Skeletal muscle tissue (tissue), 3 donors: ENCODE measurements at regions not wholly inside any gene's neighbourhood (a gene's known extent, or its start where the extent isn't known, plus 50 kb on each side); places are given as distances from the start of the nearest gene placed in this dataset.

Experiments
- H3K27ac ChIP-seq: one replicate; pipeline ENCODE4 v1.7.0; 2013; ENCODE audit warnings: mild to moderate bottlenecking, low read depth, low read length, inconsistent platforms
- H3K27me3 ChIP-seq, 3 donors: one replicate each; pipeline ENCODE4 v1.7.0; 2013; ENCODE audit warnings: low read length in 3 of 3; ENCODE audit not compliant: control insufficient read depth in 3 of 3, insufficient read depth in 3 of 3
- H3K36me3 ChIP-seq, 3 donors: one replicate each; pipeline ENCODE4 v1.7.0; 2013; ENCODE audit warnings: low read length in 3 of 3; ENCODE audit not compliant: control insufficient read depth in 3 of 3, insufficient read depth in 3 of 3
- H3K4me1 ChIP-seq, 3 donors: one replicate each; pipeline ENCODE4 v1.7.0; 2013; ENCODE audit warnings: low read length in 3 of 3, mild to moderate bottlenecking in 3 of 3; ENCODE audit not compliant: control insufficient read depth in 3 of 3, insufficient read depth in 3 of 3
- H3K4me3 ChIP-seq, 3 donors: one replicate each; pipeline ENCODE4 v1.7.0; 2013; ENCODE audit warnings: low read length in 3 of 3
- H3K9ac ChIP-seq, 3 donors: one replicate each; pipeline ENCODE4 v1.7.0; 2013; ENCODE audit warnings: low read length in 3 of 3, mild to moderate bottlenecking in 3 of 3, moderate library complexity in 2 of 3, low read depth in 1 of 3
- H3K9me3 ChIP-seq, 3 donors: one replicate each; pipeline ENCODE4 v1.7.0; 2013; ENCODE audit warnings: low read length in 3 of 3; ENCODE audit not compliant: control insufficient read depth in 3 of 3
- donor health status: Osteomylitis.

DNA sequence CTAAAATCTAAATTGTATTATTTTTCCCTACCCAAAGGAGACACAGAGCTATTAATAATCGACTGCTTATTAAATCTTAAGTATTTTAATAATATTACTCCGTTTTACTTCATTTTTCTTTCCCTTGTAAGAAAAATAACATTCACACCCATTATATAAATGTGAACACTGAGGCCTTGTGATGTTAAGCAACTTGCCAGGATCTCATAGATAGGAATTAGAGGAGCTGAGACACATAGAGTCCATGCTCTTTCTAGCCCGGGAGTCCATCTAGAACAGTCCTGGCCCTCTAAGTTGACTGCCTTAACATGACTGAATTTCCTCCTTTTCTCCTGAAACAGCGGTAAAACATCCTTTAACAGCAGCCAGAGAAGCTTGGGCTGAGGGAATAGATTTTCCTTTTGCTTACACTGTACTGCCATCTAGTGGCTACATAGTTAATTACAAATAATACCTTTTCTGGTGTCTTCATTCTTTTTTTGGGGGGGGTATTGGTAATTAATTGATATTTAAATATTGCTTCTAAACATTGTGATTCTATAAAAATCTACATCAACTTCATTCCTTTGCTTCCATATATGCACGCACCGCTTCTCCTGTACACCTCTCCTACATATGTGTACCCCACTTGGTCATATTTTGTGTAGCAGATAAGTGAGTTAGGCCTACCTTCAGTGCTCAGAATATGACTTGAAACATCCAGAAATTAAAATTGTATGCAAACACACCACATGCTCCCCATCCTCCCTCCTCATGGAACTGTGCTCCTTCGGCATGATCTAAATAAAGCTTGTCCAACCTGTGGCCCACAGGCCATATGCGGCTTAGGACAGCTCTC, 125.8 kb upstream of the HNMT start:
- Histone ChIP-seq H3K9me3 (no peaks in the 10 kb centered on the region), H3K27ac (no peak overlapping the region), H3K9ac (no peak overlapping the region), H3K36me3 (no peaks in the 10 kb centered on the region), H3K27me3 (no peaks in the 10 kb centered on the region), H3K4me3 (no peak overlapping the region), H3K4me1 (no peaks in the 10 kb centered on the region)

GRCh38 chr2:137842430-137842829, 121.8 kb upstream of the HNMT start:
- no peaks in the 10 kb centered on the region for H3K36me3 ChIP-seq

DNA sequence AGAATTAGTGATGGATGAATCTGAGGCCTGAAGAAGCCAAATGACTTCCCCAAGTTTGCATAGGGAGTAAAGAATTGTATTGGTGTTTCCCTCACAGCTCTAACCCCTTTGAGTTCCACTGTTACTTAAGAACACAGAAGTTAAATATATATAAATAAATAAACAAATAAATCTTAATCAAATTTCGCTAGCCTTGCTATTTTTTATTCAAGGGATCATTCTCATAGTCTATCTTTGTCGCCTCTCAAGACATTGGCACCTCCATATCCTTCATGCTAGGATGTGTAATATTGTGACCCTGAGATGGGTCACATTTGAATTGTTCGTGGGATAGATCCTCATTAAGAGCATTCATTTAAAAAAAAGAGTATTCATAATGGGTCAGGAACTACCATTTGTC, 121.3 kb upstream of the HNMT start:
- Histone ChIP-seq H3K27ac (no peak overlapping the region), H3K36me3 (no peaks in the 10 kb centered on the region), H3K4me1 (no peaks in the 10 kb centered on the region), H3K9ac (no peak overlapping the region), H3K9me3 (no peaks in the 10 kb centered on the region), H3K27me3 (no peaks in the 10 kb centered on the region), H3K4me3 (no peak overlapping the region)

More at GRCh38 chr2:137842430-137842829, 121.8 kb upstream of the HNMT start:
- Histone ChIP-seq H3K9me3 (no peaks in the 10 kb centered on the region), H3K4me1 (no peaks in the 10 kb centered on the region), H3K9ac (no peak overlapping the region), H3K27me3 (no peaks in the 10 kb centered on the region), H3K27ac (no peak overlapping the region), H3K4me3 (no peak overlapping the region)

- no peak overlapping the region for H3K4me3 ChIP-seq
- H3K9ac ChIP-seq: no peak overlapping the region
- H3K9me3 ChIP-seq: no peaks in the 10 kb centered on the region
- no peak overlapping the region for H3K27ac ChIP-seq
- H3K27me3 ChIP-seq: no peaks in the 10 kb centered on the region
- no peaks in the 10 kb centered on the region for H3K36me3 ChIP-seq
- no peaks in the 10 kb centered on the region for H3K4me1 ChIP-seq
These were observed 118.9 kb upstream of the HNMT start for GRCh38 chr2:137845422-137845821.

- Histone ChIP-seq H3K36me3 (no peaks in the 10 kb centered on the region), H3K27me3 (no peaks in the 10 kb centered on the region)
These were observed 117.3 kb upstream of the HNMT start for GRCh38 chr2:137846993-137847392.

DNA sequence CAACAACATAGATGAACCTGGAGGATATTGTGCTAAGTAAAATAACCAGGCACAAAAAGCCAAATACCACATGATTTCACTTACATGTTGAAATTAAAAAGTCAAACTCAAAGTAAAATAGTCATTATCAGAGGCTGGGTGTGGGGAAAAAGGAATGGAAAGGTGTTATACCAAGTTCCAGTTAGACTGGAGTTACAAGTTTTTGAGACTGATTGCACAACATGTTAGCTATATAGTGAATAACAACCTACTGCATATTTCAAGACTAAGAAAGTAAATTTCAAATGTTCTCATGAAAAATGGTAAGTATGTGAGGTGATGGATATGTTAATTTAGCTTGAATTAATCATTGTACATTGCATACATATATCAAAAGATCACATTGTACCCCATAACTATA, 116.8 kb upstream of the HNMT start:
- H3K4me3 ChIP-seq: no peak overlapping the region
- no peaks in the 10 kb centered on the region for H3K9me3 ChIP-seq
- H3K36me3 ChIP-seq: no peaks in the 10 kb centered on the region
- no peaks in the 10 kb centered on the region for H3K4me1 ChIP-seq
- H3K27me3 ChIP-seq: no peaks in the 10 kb centered on the region
- H3K27ac ChIP-seq: no peak overlapping the region
- no peak overlapping the region for H3K9ac ChIP-seq

More at GRCh38 chr2:137846993-137847392, 117.3 kb upstream of the HNMT start:
- Histone ChIP-seq H3K9me3 (no peaks in the 10 kb centered on the region), H3K9ac (no peak overlapping the region), H3K27ac (no peak overlapping the region), H3K4me3 (no peak overlapping the region), H3K4me1 (no peaks in the 10 kb centered on the region)

DNA sequence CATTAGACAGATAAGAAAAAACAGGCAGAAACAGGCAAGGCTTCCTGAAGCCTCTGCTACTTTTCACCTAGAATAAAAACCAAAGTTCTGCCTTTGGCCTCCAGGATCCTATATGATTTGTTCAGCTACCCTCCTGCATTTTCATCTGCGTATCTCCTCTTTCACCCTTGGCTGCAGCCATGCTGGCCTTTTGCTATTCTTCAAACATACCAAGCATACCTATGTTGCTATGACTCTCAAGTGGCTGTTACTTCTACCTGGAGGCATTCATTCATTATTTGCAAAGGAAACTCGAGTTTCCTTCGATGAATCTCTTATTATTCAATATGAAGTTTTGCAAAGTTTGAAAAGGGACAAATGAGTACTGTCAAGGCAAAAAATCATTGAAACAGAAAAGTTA, 106.4 kb upstream of the HNMT start:
- Histone ChIP-seq H3K27me3 (no peaks in the 10 kb centered on the region), H3K27ac (no peak overlapping the region), H3K9ac (no peak overlapping the region), H3K4me3 (no peak overlapping the region), H3K9me3 (no peaks in the 10 kb centered on the region), H3K36me3 (no peaks in the 10 kb centered on the region), H3K4me1 (no peaks in the 10 kb centered on the region)

DNA sequence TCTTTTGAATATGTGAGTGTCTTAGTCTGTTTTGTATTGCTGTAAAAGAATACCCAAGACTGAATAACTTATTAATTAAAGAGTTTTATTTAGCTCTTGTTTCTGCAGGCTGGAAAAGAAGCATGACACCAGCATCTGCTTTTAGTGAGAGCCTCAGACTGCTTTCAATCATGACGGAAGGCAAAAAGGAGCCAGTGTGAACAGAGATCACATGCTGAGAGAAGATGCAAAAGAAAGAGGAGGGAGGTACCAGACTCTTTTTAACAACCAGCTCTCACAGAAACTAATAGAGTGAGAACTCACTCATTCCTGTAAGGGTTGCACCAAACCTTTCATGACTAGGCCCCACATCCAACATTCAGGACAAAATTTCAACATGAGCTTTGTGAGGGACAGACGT, 101.6 kb upstream of the HNMT start:
- no peak overlapping the region for H3K4me3 ChIP-seq
- H3K27me3 ChIP-seq: no peaks in the 10 kb centered on the region
- no peak overlapping the region for H3K9ac ChIP-seq
- H3K4me1 ChIP-seq: no peaks in the 10 kb centered on the region
- H3K36me3 ChIP-seq: no peaks in the 10 kb centered on the region
- H3K27ac ChIP-seq: no peak overlapping the region
- H3K9me3 ChIP-seq: no peaks in the 10 kb centered on the region

GRCh38 chr2:137865954-137866540, 98.2 kb upstream of the HNMT start:
- Histone ChIP-seq H3K36me3 (no peaks in the 10 kb centered on the region), H3K27ac (no peak overlapping the region), H3K27me3 (no peaks in the 10 kb centered on the region), H3K4me1 (no peaks in the 10 kb centered on the region), H3K9ac (no peak overlapping the region), H3K4me3 (no peak overlapping the region), H3K9me3 (no peaks in the 10 kb centered on the region)

- Histone ChIP-seq H3K4me1 (no peaks in the 10 kb centered on the region), H3K4me3 (no peak overlapping the region), H3K27ac (no peak overlapping the region), H3K9ac (no peak overlapping the region), H3K27me3 (no peaks in the 10 kb centered on the region), H3K36me3 (no peaks in the 10 kb centered on the region), H3K9me3 (no peaks in the 10 kb centered on the region)
These were observed 93.6 kb upstream of the HNMT start for GRCh38 chr2:137870682-137871081.
